ENCODE measurements at regions not wholly inside any gene's neighbourhood (a gene's known extent, or its start where the extent isn't known, plus 50 kb on each side); places are given as distances from the start of the nearest gene placed in this dataset. TPM values are rescaled to one million over a fixed set of nuclear protein-coding genes. Genes with fewer than 3 reads are reported as not detected.
A peak's percentile ranks its signal among the peaks of the same experiment; 100 is the strongest.

Small RNA genes lying in the stretch of these regions (small RNA-seq; reads per million reads assigned to genes)
- gene MIR3681 (ENCODE audit: low replicate concordance): 0.28 reads per million, percentile 24 among the genes with 10 or more reads in this experiment
- 0.06 reads per million for gene RF00093 (ENCODE audit: low replicate concordance)
- gene RNU6-843P (ENCODE audit: low replicate concordance): not detected
